HepG2 (cell line): ENCODE measurements at regions not wholly inside any gene's neighbourhood (a gene's known extent, or its start where the extent isn't known, plus 50 kb on each side); places are given as distances from the start of the nearest gene placed in this dataset.

Source experiments
- CBX5 ChIP-seq: sonication (generic); formaldehyde crosslinking; IDR thresholded peaks from 2 replicates; pipeline ENCODE4 v1.4.0; 2020; ENCODE audit warnings: missing genetic modification reagents, borderline replicate concordance
- CTCF ChIP-seq: sonication (generic); formaldehyde crosslinking; IDR thresholded peaks from 2 replicates; pipeline ENCODE4 v1.5.0; 2020; ENCODE audit warnings: mild to moderate bottlenecking, missing genetic modification reagents, moderate library complexity
- DNMT1 ChIP-seq: sonication (generic); formaldehyde crosslinking; IDR thresholded peaks from 2 replicates; pipeline ENCODE4 v1.5.1; 2020; ENCODE audit warnings: mild to moderate bottlenecking, missing genetic modification reagents
- POLR2AphosphoS5 ChIP-seq: IDR thresholded peaks from 2 replicates; pipeline ENCODE4 v1.6.1; 2012; ENCODE audit warnings: low read depth, low read length
- RBM39 ChIP-seq: fragments of 200-400 bp; formaldehyde crosslinking; IDR thresholded peaks from one replicate; pipeline ENCODE4 v1.6.1; 2018; ENCODE audit warnings: antibody characterized with exemption, mild to moderate bottlenecking, low read depth, low read length; ENCODE audit not compliant: poor library complexity, severe bottlenecking
- TAF1 ChIP-seq: sonication (generic); formaldehyde crosslinking; IDR thresholded peaks from 2 replicates; pipeline ENCODE4 v1.4.0; 2020; ENCODE audit warnings: missing genetic modification reagents
- TCF12 ChIP-seq, 2 experiments: fragments of 450-650 bp in 1 of 2; sonication (generic) in 1 of 2; formaldehyde crosslinking in 1 of 2; IDR thresholded peaks; 2 replicates each; pipeline versions ENCODE4 v1.6.1 to v1.8.0; 2017 to 2022; ENCODE audit warnings: antibody characterized with exemption in 1 of 2, mild to moderate bottlenecking in 1 of 2, missing genetic modification reagents in 1 of 2, moderate library complexity in 1 of 2
- U2AF1 ChIP-seq: fragments of 200-400 bp; formaldehyde crosslinking; optimal IDR thresholded peaks from 2 replicates; pipeline ENCODE3; 2017; ENCODE audit warnings: mild to moderate bottlenecking, low read depth, low read length
- ZMYM2 ChIP-seq: sonication (generic); formaldehyde crosslinking; IDR thresholded peaks from 2 replicates; pipeline ENCODE4 v1.8.0; 2022; ENCODE audit warnings: mild to moderate bottlenecking, missing genetic modification reagents
- ZNF350 ChIP-seq: sonication (generic); formaldehyde crosslinking; IDR thresholded peaks from 2 replicates; pipeline ENCODE4 v1.4.0; 2020; ENCODE audit warnings: mild to moderate bottlenecking, low read depth, missing genetic modification reagents, borderline replicate concordance
- ZNF768 ChIP-seq: sonication (generic); formaldehyde crosslinking; IDR thresholded peaks from 2 replicates; pipeline ENCODE4 v1.4.0; 2020; ENCODE audit warnings: missing genetic modification reagents
- ZNF879 ChIP-seq: sonication (generic); formaldehyde crosslinking; IDR thresholded peaks from 2 replicates; pipeline ENCODE4 v1.8.1; 2023; ENCODE audit warnings: missing genetic modification reagents

GRCh38 chr3:182704926-182705325 is 88.4 kb upstream of the ATP11B start:
- TF ChIP-seq ZMYM2 (CRISPR knock-in tag): no peak
- TF ChIP-seq CTCF (CRISPR knock-in tag): no peak
- no peak for TF ChIP-seq TAF1 (CRISPR knock-in tag)
- no peak for TF ChIP-seq ZNF350
- no peak for TF ChIP-seq ZNF768 (CRISPR knock-in tag)
- no peak for TF ChIP-seq DNMT1 (CRISPR knock-in tag)
- TF ChIP-seq POLR2AphosphoS5: no peak
- no peak for TF ChIP-seq U2AF1
- no peak for TF ChIP-seq CBX5
- TF ChIP-seq RBM39: no peak
- no peak for TF ChIP-seq ZNF879 (CRISPR knock-in tag)
- TF ChIP-seq TCF12 (IDR thresholded peaks at IDR 0.05): no peak
- no peak for TF ChIP-seq TCF12 (CRISPR knock-in tag; IDR thresholded peaks at IDR 0.05)
